NCI-H2196 treated with DMSO at 0.1 percent for 48 hours (cell line): ENCODE measurements at regions not wholly inside any gene's neighbourhood (a gene's known extent, or its start where the extent isn't known, plus 50 kb on each side); places are given as distances from the start of the nearest gene placed in this dataset.

Experiments
- DNase-seq: peaks from one replicate; lab custom pipeline; 2025; ENCODE audit not compliant: unreplicated experiment; lab: John Stamatoyannopoulos, UW

- no peak for DNase-seq
Measured at GRCh38 chr20:11032611-11033010, 358.8 kb upstream of the JAG1 start.

- DNase-seq = no peak
Measured at GRCh38 chr20:11034025-11034424, 360.2 kb upstream of the JAG1 start.

GRCh38 chr20:11035211-11035610 lies 361.4 kb upstream of the JAG1 start:
- no peak for DNase-seq

GRCh38 chr20:11041396-11041795 lies 367.6 kb upstream of the JAG1 start:
- no peak for DNase-seq

- DNase-seq = no peak
Measured at GRCh38 chr20:11043001-11043400, 369.2 kb upstream of the JAG1 start.

- no peak for DNase-seq
Measured at GRCh38 chr20:11044561-11044960, 370.8 kb upstream of the JAG1 start.

GRCh38 chr20:11045412-11046175 lies 371.8 kb upstream of the JAG1 start:
- no peak for DNase-seq

GRCh38 chr20:11047559-11047958 lies 373.8 kb upstream of the JAG1 start:
- no peak for DNase-seq

- DNase-seq = no peak
Measured at GRCh38 chr20:11048739-11049138, 374.9 kb upstream of the JAG1 start.

- no peak for DNase-seq
Measured at GRCh38 chr20:11050350-11050749, 376.6 kb upstream of the JAG1 start.

GRCh38 chr20:11051136-11051535 lies 377.3 kb upstream of the JAG1 start:
- no peak for DNase-seq

GRCh38 chr20:11053310-11053709 lies 379.5 kb upstream of the JAG1 start:
- no peak for DNase-seq

GRCh38 chr20:11054266-11054993 lies 380.6 kb upstream of the JAG1 start:
- DNase-seq = no peak

- DNase-seq = no peak
Measured at GRCh38 chr20:11056414-11056813, 382.6 kb upstream of the JAG1 start.

GRCh38 chr20:11057624-11058023 lies 383.8 kb upstream of the JAG1 start:
- no peak for DNase-seq

GRCh38 chr20:11059659-11060058 lies 385.9 kb upstream of the JAG1 start:
- no peak for DNase-seq

GRCh38 chr20:11060423-11061185 lies 386.8 kb upstream of the JAG1 start:
- no peak for DNase-seq

GRCh38 chr20:11063444-11063843 lies 389.6 kb upstream of the JAG1 start:
- DNase-seq = no peak

- no peak for DNase-seq
Measured at GRCh38 chr20:11064946-11065345, 391.1 kb upstream of the JAG1 start.

- no peak for DNase-seq
Measured at GRCh38 chr20:11067359-11067758, 393.6 kb upstream of the JAG1 start.

GRCh38 chr20:11072982-11073381 lies 399.2 kb upstream of the JAG1 start:
- DNase-seq = no peak
